H7 (cell line): ENCODE measurements at regions not wholly inside any gene's neighbourhood (a gene's known extent, or its start where the extent isn't known, plus 50 kb on each side); places are given as distances from the start of the nearest gene placed in this dataset.

ENCODE experiments used
- DNase-seq: peaks from one replicate; pipeline ENCODE4 v3.0.0; 2012
- H3K27me3 ChIP-seq: 2 replicates; pipeline ENCODE4 v1.6.0; 2011; ENCODE audit warnings: mild to moderate bottlenecking, low read length; ENCODE audit not compliant: control insufficient read depth, insufficient read depth
- H3K36me3 ChIP-seq: replicated peaks from 2 replicates; pipeline ENCODE4 v1.5.1; 2011; ENCODE audit warnings: low read length; ENCODE audit not compliant: control insufficient read depth, insufficient read depth
- H3K4me3 ChIP-seq: 2 replicates; pipeline ENCODE4 v1.5.1; 2011; ENCODE audit warnings: low read depth, mild to moderate bottlenecking, control low read depth, low read length, moderate library complexity; ENCODE audit not compliant: insufficient read depth

DNA sequence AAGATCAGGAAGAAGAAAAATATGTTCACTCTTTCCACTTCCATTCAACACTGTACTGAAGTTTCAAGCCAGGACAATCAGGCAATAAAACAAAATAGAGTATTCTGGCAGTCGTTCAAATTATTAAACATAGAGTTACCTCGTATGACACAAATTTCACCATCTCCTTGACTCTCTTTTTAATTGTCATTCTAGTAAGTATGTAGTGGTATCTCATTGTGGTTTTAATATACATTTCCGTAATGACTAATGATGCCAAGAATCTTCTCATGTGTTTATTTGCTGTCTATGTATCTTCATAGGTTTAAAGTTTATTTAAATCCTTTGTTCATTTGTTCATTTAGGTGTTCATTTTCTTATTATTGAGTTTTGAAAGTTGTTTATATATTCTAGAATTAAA, 352.2 kb downstream of the IDS start:
- H3K4me3 ChIP-seq, result no peak overlapping the region
- no peak for DNase-seq
- H3K27me3 ChIP-seq, result no peaks in the 10 kb centered on the region
- no peaks in the 10 kb centered on the region for H3K36me3 ChIP-seq

DNA sequence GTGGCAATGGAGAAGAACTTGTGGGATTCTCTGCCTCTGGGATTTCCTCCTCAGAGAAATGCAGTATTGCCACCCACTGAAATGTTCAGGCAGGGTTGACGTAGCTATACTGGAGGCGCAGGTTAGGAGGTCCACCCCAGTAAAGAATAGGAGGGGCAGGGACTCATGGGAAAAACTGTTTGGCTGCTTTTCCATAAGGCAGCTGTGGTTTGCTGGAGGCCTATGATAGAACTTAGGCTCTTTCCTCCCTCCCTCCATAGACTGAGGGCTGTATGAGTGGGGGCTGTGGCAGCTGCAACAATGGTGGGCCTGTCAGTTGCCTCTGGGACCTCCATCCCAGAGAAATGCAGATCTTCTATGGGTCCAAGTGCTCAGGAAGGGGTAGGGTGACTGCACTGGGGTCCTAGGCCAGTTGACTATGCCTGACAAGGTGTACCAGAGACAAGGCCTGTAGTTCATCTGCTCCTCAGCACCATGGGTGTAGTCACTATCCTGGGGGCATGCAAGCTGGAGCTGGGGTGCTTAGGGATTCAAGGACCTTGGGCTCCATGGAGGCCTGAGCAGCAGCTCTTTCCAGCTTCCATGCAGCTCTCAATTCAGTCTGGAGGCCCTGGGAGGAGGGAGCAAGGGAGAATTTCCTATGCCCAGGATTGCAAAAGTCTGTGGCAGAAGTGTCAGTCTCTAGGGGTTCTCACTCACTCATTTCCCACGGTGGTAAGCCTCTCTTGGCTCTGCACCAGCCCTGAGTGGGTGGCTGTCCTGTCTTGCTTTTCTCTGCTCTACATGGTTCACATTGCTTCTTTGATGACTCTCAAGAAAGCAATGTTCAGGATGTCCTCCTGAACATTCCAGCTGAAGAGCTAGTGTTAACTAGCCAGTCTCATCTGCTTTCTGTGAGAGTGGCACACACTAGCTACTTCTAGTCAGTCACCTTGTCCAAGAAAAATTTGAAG, 353.0 kb downstream of the IDS start:
- Histone ChIP-seq H3K4me3 (no peak overlapping the region), H3K27me3 (no peaks in the 10 kb centered on the region), H3K36me3 (no peaks in the 10 kb centered on the region)
- no peak for DNase-seq

DNA sequence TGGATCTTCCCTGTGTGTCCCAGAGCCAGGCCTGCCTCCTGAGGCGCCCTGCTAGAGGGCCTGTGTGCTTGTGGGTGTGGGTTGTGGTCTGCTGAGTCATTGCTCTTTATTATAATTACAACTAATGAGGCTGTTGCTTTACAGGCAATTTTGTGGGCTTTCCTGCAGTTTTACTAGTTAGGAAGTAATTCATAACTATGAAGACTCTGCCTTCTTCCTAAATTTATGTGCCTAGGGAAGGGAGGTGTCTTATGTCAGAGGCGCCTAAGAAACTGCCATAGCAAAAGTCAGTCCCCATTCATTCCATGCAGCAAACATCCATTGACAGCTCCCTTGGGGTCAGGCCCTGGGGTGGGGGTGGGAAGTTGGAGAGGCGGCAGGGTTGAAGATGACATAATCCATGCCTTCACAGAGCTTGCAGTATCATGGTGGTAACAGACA, 359.2 kb downstream of the IDS start:
- DNase-seq, result no peak
- Histone ChIP-seq H3K4me3 (no peak overlapping the region), H3K36me3 (no peaks in the 10 kb centered on the region)

DNA sequence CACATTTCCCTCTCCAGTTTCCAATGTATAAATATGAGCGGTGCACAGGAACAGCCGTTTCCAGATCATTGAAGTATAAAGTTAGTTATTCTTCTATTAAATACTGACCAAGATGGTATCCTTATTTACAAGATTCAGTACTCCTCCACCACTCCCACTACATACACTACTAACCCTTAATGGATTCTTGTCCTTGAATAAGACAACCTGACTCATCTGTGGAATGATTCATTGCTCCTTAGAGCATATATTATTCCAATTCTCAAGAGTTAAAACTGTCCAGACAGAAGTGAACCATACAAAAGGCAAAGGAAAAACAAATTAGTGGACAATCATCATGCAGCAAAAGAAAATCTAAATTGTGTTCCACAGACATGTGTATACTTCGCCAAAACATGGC, 373.3 kb downstream of the IDS start:
- H3K4me3 ChIP-seq, result no peak overlapping the region
- no peak for DNase-seq
- H3K27me3 ChIP-seq, result no peaks in the 10 kb centered on the region
- no peaks in the 10 kb centered on the region for H3K36me3 ChIP-seq

More for the DNA sequence above, 359.2 kb downstream of the IDS start:
- H3K27me3 ChIP-seq, result no peaks in the 10 kb centered on the region

DNA sequence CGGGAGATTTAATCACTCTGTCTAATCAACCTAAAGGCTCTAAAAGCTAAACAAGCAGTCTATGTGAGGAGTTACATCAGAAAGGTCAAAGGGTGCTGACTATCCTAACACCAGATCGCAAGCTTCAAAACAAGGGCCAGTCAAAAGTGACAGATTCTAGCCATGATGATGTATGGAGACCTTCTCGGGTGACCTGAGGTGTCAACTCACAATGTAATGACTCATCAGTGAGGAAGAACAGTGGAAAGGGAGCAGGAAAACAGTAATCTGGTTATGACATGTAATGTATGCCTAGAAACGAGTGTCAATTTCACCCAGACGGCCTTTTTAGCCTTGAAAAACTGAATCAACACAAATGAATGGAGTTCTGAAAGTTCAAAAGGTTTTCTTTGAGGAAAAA, 375.3 kb downstream of the IDS start:
- no peak overlapping the region for H3K4me3 ChIP-seq
- H3K36me3 ChIP-seq, result no peaks in the 10 kb centered on the region
- no peak for DNase-seq
- H3K27me3 ChIP-seq, result no peaks in the 10 kb centered on the region

DNA sequence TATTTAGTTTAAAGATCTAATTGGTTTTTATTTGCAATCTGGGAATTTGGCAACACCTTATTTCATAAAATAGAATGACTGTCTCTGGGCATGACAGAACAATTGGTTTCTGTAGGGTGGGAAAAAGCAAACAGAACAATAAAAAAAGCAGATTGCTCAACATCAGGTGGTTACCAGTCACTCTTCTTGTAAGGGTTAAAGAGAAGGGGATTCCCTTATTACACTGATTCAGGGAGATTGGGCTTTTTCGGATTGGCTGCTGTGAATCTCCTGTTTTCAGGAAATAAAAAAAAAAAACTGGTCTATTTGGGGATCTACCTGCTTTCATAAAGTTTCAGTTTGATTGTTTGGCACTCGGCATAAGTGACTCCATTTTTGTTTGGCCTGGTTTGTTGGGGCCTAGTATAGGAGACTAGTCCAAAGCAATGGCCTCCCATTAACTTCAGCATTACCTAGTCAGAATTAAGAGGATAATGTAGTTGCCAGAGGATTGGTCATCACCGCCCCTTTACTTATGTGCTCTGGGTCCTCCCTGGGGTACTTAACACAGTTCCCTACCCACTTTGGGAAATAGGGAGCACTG, 380.5 kb downstream of the IDS start:
- Histone ChIP-seq H3K4me3 (no peak overlapping the region), H3K27me3 (no peaks in the 10 kb centered on the region), H3K36me3 (no peaks in the 10 kb centered on the region)
- DNase-seq, result no peak

DNA sequence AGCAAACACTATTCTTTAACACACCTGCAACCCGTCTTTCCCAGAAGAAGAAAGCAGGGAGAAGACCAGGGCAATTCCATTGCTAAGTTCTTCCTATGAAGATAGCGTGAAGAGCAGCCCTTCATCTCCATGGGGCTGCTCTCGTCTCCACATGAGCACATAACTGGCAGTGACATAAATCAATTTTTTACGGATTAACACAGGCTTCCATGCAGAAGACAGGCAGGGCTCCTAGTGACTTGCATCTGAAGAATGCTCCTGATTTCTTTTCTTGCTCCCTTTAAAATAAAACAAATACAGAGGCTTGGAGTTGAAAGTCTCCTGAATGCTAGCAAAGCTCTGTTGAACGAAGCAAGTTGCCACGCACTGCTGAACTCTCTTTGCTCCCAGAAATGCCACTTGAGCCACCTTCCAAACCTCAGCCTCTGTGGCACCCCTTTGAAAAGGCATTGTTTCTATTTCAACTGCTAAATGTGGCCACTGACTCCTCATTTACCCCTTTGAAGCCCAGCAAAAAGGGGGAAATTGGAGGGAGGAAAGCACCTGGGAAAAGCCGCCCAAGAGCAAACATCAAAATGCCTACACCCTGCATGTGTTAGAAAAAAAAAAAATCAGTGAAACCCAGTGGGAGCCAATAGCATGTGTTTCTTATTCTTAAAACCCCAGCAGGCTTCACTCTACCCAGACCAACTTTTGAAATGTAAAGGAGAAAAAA, 383.7 kb downstream of the IDS start:
- DNase-seq, result no peak
- H3K36me3 ChIP-seq, result no peaks in the 10 kb centered on the region
- no peak overlapping the region for H3K4me3 ChIP-seq
- H3K27me3 ChIP-seq, result no peaks in the 10 kb centered on the region

DNA sequence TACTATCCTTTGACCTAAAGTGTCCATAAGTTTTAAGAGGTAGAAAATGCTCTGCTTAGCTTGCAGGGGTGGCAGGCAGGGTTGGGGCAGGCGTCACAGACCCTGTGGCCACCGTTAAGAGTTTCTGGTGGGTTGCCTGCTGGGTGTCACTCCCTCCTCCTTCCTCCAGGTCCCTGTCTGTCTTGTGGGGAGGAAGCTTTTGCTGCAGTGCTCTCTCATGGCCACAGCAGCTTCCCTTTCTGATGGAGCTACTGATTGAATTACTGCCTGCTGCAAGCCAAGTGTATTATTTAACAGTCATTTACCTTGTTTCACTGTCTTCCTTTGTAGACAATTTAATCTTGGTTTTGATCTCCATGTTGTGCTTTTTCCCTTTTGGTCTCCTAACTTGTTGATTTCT, 384.6 kb downstream of the IDS start:
- Histone ChIP-seq H3K36me3 (no peaks in the 10 kb centered on the region), H3K27me3 (no peaks in the 10 kb centered on the region), H3K4me3 (no peak overlapping the region)
- no peak for DNase-seq

DNA sequence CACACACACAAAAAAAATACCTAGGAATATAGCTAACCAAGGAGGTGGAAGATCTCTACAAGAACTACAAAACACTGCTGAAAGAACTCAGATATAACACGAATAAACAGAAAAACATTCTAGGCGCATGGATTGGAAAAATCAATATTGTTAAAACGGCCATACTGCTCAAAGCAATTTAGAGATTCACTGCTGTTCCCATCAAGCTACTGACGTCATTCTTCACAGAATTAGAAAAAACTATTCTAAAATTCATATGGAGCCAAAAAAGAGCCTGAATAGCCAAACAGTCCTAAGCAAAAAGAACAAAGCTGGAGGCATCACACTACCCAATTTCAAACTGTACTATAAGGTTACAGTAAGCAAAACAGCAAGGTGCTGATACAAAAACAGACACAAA, 390.2 kb downstream of the IDS start:
- Histone ChIP-seq H3K4me3 (no peak overlapping the region), H3K27me3 (no peaks in the 10 kb centered on the region), H3K36me3 (no peaks in the 10 kb centered on the region)
- DNase-seq, result no peak

DNA sequence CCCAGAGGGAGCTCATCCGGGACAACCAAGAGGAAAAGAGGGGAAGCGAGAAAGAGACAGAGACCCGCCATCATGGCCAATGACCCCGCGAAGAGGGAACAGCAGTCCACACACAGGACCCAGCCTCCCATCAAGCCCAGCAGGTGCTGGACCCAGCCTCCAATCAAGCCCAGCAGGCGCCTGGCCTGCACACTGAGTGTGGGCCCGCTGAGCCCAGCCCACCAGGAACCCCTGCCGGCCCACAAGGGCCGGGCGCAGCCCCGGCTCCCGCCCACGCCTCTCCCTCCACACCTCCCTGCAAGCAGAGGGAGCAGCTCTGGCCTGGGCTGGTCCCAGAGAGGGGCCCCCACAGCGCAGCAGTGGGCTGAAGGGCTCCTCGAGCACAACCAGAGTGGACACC, 391.1 kb downstream of the IDS start:
- Histone ChIP-seq H3K36me3 (no peaks in the 10 kb centered on the region), H3K27me3 (no peaks in the 10 kb centered on the region), H3K4me3 (no peak overlapping the region)
- DNase-seq, result no peak

DNA sequence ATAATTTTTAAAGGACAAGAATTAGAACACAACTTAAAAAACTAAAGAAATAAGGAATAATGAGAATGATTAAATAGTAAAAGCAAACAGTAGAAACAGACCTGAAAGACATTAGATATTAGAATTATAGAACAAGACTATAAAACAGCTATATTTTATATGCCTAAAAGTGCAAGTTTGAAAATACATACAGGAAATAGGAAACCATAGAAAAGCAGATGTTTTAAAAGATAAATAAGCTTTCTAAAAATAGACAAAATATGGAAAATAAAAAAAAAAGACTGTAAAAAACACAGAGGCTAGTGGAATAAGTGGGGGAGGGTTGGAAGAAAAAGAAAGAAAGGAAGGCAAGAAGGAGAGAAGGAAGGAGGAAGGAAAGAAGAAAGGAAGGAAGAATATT, 407.3 kb downstream of the IDS start:
- H3K4me3 ChIP-seq, result no peak overlapping the region
- DNase-seq, result no peak
- no peaks in the 10 kb centered on the region for H3K27me3 ChIP-seq
- no peaks in the 10 kb centered on the region for H3K36me3 ChIP-seq

DNA sequence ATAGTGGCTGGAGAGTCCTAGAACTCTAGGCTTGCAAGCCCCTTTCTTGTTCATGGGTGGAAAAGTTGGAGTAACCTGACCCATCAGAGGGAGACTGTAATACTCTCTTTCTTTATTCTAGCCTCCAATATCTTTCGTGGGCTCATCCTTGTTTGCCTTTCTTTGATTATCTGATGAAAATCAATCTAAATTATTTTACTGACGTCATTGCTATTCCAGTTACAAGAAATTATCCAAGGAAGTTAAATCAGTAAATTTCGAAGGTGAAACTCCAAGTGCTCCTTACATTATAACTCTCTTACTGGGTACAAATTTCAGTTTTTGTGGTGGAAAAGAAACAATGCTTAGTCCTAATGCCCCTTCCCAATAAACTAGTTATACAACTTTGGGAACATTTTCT, 412.9 kb downstream of the IDS start:
- no peaks in the 10 kb centered on the region for H3K36me3 ChIP-seq
- no peak overlapping the region for H3K4me3 ChIP-seq
- DNase-seq, result no peak
- no peaks in the 10 kb centered on the region for H3K27me3 ChIP-seq

DNA sequence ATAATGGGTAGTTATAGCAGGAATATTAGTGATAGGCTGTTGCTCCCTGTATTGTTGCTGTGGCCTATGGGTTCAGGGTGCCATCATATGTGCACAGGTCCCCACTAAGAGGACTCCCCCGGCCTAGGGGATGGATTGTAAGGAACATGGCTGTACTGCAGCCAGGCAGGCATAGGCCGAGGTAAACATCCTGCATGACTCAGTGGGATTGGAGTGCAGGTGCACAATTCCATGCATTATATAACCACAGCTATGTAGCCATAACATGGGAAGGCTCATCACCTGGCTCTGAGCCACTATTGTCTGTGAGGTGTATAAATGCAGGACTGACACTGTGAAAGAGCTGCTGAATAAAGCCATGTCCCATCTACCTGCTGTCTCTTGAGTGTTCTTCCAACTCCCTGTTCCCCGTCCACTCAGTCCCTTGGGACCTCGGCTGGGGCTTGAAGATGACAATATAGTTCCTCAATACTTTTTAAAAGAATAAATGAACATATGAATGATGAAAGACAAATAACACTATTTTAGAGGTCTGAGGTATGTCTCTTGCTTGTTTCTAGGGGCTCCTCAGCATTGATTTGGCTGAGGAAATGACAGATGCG, 425.2 kb downstream of the IDS start:
- H3K4me3 ChIP-seq, result no peak overlapping the region
- H3K27me3 ChIP-seq, result no peaks in the 10 kb centered on the region
- DNase-seq, result no peak
- H3K36me3 ChIP-seq, result no peaks in the 10 kb centered on the region

DNA sequence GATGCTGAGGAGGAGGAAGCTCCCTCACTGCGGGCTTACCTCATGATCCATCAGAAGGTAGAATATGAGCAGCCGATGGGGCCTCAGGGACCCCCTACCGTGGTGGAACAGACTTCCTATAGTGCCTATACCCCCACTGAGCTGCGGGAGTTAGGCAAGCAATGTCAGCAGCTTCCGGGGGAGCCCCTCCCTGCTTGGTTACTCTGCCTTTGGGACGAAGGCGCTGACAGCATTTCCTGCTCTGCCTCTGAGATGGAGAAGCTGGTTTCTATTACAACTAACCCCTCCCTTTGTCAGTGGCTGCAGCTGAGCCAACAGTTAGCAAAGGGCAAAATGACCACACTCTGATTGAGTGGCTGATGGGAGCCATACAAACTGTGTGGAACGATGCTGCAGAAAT, 430.7 kb downstream of the IDS start:
- no peak overlapping the region for H3K4me3 ChIP-seq
- no peaks in the 10 kb centered on the region for H3K27me3 ChIP-seq
- no peak for DNase-seq
- H3K36me3 ChIP-seq, result no peaks in the 10 kb centered on the region
